MM.1S (cell line): ENCODE measurements at regions not wholly inside any gene's neighbourhood (a gene's known extent, or its start where the extent isn't known, plus 50 kb on each side); places are given as distances from the start of the nearest gene placed in this dataset.

Experiments
- EZH2 ChIP-seq: fragments of 300-600 bp; sonication (generic); optimal IDR thresholded peaks from 2 replicates; pipeline ENCODE3; 2017; ENCODE audit warnings: low read depth, mild to moderate bottlenecking, antibody characterized with exemption, low read length, mixed read lengths
- EZH2phosphoT487 ChIP-seq: fragments of 300-600 bp; sonication (generic); IDR thresholded peaks from 2 replicates; pipeline ENCODE4 v1.6.1; 2018; ENCODE audit warnings: antibody characterized with exemption, low read length
- TF ChIP-seq, protein P1 (sequence below): fragments of 300-600 bp; sonication (generic); IDR thresholded peaks from 2 replicates; pipeline ENCODE4 v1.5.1; 2016; ENCODE audit warnings: antibody characterized with exemption, low read length, mixed read lengths

- TF ChIP-seq EZH2phosphoT487 (no peak), EZH2 (no peak)
- TF ChIP-seq, protein P1, sequence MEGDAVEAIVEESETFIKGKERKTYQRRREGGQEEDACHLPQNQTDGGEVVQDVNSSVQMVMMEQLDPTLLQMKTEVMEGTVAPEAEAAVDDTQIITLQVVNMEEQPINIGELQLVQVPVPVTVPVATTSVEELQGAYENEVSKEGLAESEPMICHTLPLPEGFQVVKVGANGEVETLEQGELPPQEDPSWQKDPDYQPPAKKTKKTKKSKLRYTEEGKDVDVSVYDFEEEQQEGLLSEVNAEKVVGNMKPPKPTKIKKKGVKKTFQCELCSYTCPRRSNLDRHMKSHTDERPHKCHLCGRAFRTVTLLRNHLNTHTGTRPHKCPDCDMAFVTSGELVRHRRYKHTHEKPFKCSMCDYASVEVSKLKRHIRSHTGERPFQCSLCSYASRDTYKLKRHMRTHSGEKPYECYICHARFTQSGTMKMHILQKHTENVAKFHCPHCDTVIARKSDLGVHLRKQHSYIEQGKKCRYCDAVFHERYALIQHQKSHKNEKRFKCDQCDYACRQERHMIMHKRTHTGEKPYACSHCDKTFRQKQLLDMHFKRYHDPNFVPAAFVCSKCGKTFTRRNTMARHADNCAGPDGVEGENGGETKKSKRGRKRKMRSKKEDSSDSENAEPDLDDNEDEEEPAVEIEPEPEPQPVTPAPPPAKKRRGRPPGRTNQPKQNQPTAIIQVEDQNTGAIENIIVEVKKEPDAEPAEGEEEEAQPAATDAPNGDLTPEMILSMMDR = no peak
These were observed 52.9 kb upstream of the PTPDC1 start for GRCh38 chr9:94031380-94031779.
